HG02884 (cell line): ENCODE measurements at regions not wholly inside any gene's neighbourhood (a gene's known extent, or its start where the extent isn't known, plus 50 kb on each side); places are given as distances from the start of the nearest gene placed in this dataset.

Experiments used
- ATAC-seq: cut with Tn5 transposase; IDR thresholded peaks from one replicate; pipeline ENCODE4 v1.9.1; 2021; ENCODE audit warnings: mild to moderate bottlenecking, moderate library complexity; ENCODE audit not compliant: unreplicated experiment

GRCh38 chr4:80124246-80125211, 51.5 kb upstream of the ANTXR2 start:
- ATAC-seq, result no peak
